ENCODE measurements at regions not wholly inside any gene's neighbourhood (a gene's known extent, or its start where the extent isn't known, plus 50 kb on each side); places are given as distances from the start of the nearest gene placed in this dataset.

DNA sequence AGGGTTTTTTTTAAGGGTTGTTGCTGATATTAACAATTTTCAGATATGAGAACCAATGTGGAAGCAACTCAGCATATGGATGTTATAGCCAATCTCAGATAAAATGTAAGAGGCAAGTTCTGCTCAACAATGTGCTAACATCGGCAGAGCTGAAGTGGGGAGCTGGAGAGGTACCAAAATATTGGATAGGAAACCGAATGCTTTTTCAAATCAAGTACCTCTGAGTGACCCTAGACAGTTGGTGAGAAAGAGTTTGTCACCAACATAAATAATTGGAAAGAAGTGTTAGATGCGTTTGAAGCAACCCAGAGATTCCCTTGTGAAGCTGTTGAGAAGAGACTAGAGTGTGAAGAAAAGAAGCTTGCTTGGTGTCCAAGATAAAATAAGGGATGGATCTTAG is 140.7 kb downstream of the SOX4 start:
- Histone ChIP-seq H3K36me3 (no peaks in the 10 kb centered on the region), H3K4me3 (no peak overlapping the region), H3K9me3 (no peaks in the 10 kb centered on the region), H3K27me3 (no peaks in the 10 kb centered on the region), H3K4me1 (no peaks in the 10 kb centered on the region), H3K27ac (no peak overlapping the region)
- TF ChIP-seq POLR2A (IDR thresholded peaks at IDR 0.05), result no peak
- TF ChIP-seq, protein P1, sequence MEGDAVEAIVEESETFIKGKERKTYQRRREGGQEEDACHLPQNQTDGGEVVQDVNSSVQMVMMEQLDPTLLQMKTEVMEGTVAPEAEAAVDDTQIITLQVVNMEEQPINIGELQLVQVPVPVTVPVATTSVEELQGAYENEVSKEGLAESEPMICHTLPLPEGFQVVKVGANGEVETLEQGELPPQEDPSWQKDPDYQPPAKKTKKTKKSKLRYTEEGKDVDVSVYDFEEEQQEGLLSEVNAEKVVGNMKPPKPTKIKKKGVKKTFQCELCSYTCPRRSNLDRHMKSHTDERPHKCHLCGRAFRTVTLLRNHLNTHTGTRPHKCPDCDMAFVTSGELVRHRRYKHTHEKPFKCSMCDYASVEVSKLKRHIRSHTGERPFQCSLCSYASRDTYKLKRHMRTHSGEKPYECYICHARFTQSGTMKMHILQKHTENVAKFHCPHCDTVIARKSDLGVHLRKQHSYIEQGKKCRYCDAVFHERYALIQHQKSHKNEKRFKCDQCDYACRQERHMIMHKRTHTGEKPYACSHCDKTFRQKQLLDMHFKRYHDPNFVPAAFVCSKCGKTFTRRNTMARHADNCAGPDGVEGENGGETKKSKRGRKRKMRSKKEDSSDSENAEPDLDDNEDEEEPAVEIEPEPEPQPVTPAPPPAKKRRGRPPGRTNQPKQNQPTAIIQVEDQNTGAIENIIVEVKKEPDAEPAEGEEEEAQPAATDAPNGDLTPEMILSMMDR (IDR thresholded peaks at IDR 0.05), result no peak
- DNase-seq (ENCODE audit: extremely low spot score in 2 of 2), result no peak
- intact Hi-C loops (cut with DNase I), result no loop called here

DNA sequence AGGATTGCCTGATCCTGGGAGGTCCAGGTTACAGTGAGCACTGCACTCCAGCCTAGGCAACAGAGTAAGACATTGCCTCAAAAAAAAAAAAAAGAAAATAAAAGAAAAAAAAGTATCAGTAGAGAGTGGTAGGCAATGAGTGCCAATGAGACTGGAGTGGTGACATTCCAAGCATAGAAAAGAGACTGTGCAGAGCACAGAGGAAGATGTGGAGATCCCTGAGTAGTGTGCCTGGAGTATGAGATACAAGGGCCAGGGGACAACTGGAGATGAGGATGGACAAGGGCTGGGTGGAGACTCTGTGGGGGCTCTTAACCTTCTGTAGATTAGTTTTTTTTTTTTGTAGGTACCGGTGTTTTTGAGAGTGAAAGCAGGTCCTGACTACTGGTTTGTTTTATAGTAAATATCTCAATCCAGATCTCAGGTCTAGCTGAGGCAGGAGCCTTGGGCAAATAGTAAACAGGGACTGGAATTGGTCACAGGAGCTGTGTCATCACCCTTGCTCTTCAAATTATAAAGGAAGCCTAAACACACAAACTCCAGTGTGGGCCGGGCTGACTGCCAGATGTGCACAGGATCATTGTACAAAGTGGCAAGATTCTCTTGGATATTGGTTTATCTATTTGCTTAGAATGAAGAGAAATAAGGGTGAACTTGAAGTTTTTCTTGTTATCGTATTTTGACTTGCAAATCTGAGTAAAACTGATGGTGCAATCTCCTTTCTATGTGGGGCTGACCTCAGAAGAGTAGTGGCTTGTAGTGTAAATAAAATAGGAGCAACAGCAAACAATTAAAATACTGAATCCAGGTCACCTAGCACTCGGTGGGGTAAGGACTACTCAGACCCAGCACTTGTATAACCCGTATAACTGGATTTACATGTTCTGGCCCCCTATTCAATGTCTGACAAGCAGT is 144.9 kb downstream of the SOX4 start:
- H3K4me1 ChIP-seq, result peaks cover 14% of the 10 kb centered on the region
- DNase-seq (ENCODE audit: extremely low spot score in 2 of 2), result no peak
- no peak overlapping the region for H3K27ac ChIP-seq
- no peaks in the 10 kb centered on the region for H3K9me3 ChIP-seq
- H3K27me3 ChIP-seq, result no peaks in the 10 kb centered on the region
- no peak overlapping the region for H3K4me3 ChIP-seq
- H3K36me3 ChIP-seq, result no peaks in the 10 kb centered on the region
- intact Hi-C loops (cut with DNase I), result no loop called here
- TF ChIP-seq POLR2AphosphoS5 (IDR thresholded peaks at IDR 0.05; ENCODE audit: insufficient read depth in 1 of 2, low read depth in 1 of 2) (no peak), POLR2A (IDR thresholded peaks at IDR 0.05) (no peak)
- TF ChIP-seq, protein P1 (IDR thresholded peaks at IDR 0.05), result no peak

DNA sequence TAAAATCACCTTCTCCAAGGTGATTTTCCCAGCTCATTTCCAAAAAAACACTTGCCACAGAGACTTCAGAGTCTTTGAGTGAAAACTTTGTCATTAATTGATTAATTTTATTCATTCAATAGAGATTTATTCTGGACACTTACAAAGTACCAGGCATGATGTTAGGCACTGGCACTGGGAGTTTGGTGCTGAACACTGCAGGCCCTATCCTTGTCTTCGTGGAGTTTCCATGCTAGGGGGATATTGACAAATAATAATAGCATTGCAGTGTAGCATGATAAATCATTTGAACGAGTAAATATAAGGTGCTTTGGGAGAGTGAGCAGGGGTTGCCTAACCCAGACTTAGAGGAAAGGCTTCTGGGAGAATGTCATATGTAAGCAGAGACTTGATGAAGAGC is 145.7 kb downstream of the SOX4 start:
- TF ChIP-seq, protein P1 (IDR thresholded peaks at IDR 0.05), result no peak
- TF ChIP-seq POLR2AphosphoS5 (IDR thresholded peaks at IDR 0.05; ENCODE audit: insufficient read depth in 1 of 2, low read depth in 1 of 2) (no peak), POLR2A (IDR thresholded peaks at IDR 0.05) (no peak)
- Histone ChIP-seq H3K36me3 (no peaks in the 10 kb centered on the region), H3K4me3 (no peak overlapping the region), H3K9me3 (no peaks in the 10 kb centered on the region), H3K27me3 (no peaks in the 10 kb centered on the region), H3K4me1 (peaks cover 14% of the 10 kb centered on the region), H3K27ac (no peak overlapping the region)
- intact Hi-C loops (cut with DNase I), result no loop called here
- DNase-seq (ENCODE audit: extremely low spot score in 2 of 2), result no peak

DNA sequence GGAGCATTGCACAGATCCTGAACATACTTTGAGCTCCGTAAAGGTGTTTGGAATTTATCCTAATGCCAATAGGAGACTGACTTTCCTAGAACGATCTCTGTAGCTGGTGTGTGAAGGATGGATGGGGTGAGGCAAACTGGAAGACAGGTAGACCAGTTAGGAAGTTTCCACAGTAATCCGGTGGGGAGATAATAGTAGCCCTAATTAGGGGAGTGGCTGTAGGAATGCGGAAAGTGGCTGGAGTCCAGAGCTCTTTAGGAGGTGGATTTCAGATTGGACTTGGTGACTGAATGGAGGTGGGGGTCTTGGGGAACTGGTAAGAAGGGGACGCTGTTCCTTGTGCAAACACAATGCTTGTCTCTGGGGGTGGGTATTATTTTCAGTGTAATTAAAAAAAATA is 146.3 kb downstream of the SOX4 start:
- H3K4me1 ChIP-seq, result peaks cover 14% of the 10 kb centered on the region
- TF ChIP-seq POLR2AphosphoS5 (IDR thresholded peaks at IDR 0.05; ENCODE audit: insufficient read depth in 1 of 2, low read depth in 1 of 2) (no peak), POLR2A (IDR thresholded peaks at IDR 0.05) (no peak)
- TF ChIP-seq, protein P1 (IDR thresholded peaks at IDR 0.05), result no peak
- no peaks in the 10 kb centered on the region for H3K9me3 ChIP-seq
- intact Hi-C loops (cut with DNase I), result no loop called here
- no peak overlapping the region for H3K4me3 ChIP-seq
- H3K27ac ChIP-seq, result no peak overlapping the region
- H3K36me3 ChIP-seq, result no peaks in the 10 kb centered on the region
- H3K27me3 ChIP-seq, result no peaks in the 10 kb centered on the region
- DNase-seq (ENCODE audit: extremely low spot score in 2 of 2), result no peak

DNA sequence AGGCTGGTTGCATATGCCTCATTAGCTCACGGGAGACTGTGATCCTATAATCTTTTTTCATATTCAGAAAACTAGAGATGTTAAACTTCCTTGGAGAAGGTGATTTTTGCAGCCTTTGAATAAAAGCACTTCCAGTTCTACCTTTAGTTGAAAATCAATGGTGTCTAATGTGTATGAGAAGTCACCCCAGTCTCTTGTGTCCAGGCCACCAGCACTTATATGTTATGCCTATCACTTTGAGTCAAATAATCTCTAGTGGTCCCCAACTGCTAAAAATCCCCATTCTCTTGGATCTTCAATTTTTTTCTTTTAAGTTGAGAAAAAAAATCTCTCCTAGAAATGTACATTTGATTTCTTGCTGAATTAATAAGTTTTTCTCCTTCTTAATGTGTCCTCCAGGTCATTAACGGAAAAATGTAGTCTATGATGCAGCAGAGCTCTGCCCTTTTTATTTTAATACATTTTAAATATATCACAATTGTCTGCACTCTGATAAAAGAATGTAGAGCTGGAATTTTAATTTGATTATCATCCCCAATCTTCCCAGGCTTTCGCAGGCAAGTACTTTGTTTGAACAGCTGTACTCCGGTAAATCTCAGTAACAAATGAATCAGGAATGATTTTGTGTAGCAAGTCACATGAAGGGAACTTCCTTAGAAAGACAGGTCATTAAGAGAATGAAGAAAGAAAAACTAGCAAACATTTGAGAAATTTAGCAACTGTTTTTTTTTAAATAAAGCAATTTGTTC is 147.0 kb downstream of the SOX4 start:
- Histone ChIP-seq H3K4me1 (peaks cover 14% of the 10 kb centered on the region), H3K27me3 (no peaks in the 10 kb centered on the region), H3K27ac (no peak overlapping the region), H3K4me3 (no peak overlapping the region), H3K9me3 (no peaks in the 10 kb centered on the region), H3K36me3 (no peaks in the 10 kb centered on the region)
- TF ChIP-seq POLR2A (IDR thresholded peaks at IDR 0.05), result no peak
- TF ChIP-seq, protein P1 (IDR thresholded peaks at IDR 0.05), result no peak
- DNase-seq (ENCODE audit: extremely low spot score in 2 of 2), result no peak
- intact Hi-C loops (cut with DNase I), result no loop called here
